Thyroid gland (tissue), 4 donors: ENCODE measurements at regions not wholly inside any gene's neighbourhood (a gene's known extent, or its start where the extent isn't known, plus 50 kb on each side); places are given as distances from the start of the nearest gene placed in this dataset.

Source experiments
- POLR2A ChIP-seq, 2 donors: fragments of 450-650 bp; IDR thresholded peaks; one replicate each; pipeline ENCODE4 v1.6.1; 2017; ENCODE audit warnings: antibody characterized with exemption in 2 of 2, mild to moderate bottlenecking in 2 of 2, moderate library complexity in 1 of 2
- TF ChIP-seq, protein P1 (sequence below), 6 experiments: fragments of 200-600 bp in 3 of 6; fragments of 450-650 bp in 3 of 6; sonication (generic) in 3 of 6; IDR thresholded peaks; one replicate each; pipeline ENCODE4 v1.5.1; 2016 to 2019; ENCODE audit warnings: antibody characterized with exemption in 6 of 6, mild to moderate bottlenecking in 2 of 6, inconsistent platforms in 1 of 6, moderate library complexity in 1 of 6

GRCh38 chr1:37177230-37177864 lies 143.0 kb upstream of the GRIK3 start:
- no peak for TF ChIP-seq POLR2A (IDR thresholded peaks at IDR 0.05)
- TF ChIP-seq, protein P1, sequence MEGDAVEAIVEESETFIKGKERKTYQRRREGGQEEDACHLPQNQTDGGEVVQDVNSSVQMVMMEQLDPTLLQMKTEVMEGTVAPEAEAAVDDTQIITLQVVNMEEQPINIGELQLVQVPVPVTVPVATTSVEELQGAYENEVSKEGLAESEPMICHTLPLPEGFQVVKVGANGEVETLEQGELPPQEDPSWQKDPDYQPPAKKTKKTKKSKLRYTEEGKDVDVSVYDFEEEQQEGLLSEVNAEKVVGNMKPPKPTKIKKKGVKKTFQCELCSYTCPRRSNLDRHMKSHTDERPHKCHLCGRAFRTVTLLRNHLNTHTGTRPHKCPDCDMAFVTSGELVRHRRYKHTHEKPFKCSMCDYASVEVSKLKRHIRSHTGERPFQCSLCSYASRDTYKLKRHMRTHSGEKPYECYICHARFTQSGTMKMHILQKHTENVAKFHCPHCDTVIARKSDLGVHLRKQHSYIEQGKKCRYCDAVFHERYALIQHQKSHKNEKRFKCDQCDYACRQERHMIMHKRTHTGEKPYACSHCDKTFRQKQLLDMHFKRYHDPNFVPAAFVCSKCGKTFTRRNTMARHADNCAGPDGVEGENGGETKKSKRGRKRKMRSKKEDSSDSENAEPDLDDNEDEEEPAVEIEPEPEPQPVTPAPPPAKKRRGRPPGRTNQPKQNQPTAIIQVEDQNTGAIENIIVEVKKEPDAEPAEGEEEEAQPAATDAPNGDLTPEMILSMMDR (IDR thresholded peaks at IDR 0.05) = peak in 2 of 6 experiments; percentile 13 to 23
